ENCODE measurements at regions not wholly inside any gene's neighbourhood (a gene's known extent, or its start where the extent isn't known, plus 50 kb on each side); places are given as distances from the start of the nearest gene placed in this dataset.

GRCh38 chr9:79975621-79976256 is 404.0 kb downstream of the TLE4 start:
- FAIRE-seq (no peak), ATAC-seq (no peak), DNase-seq (ENCODE audit: low spot score) (no peak)
- intact Hi-C loops (cut with micrococcal nuclease; ENCODE audit: unreplicated experiment) (no loop called here), in situ Hi-C loops (cut with HindIII; ENCODE audit: extremely low pct_ligation_motif_present, low pct_unique_long_range_greater_than_20kb) (no loop called here)
- H3K4me2 ChIP-seq (ENCODE audit: low read depth, low read length), result no peak overlapping the region
- 13% methylated on average over 10 of the region's 10 CpGs for WGBS (ENCODE audit: low lambda C conversion rate)
- H3K4me3 ChIP-seq (replicated peaks in 1 of 3; ENCODE audit: insufficient read depth in 1 of 3, low read depth in 2 of 3, low read length in 3 of 3), result no peak overlapping the region
- H3K9ac ChIP-seq (ENCODE audit: insufficient read depth, low read depth, low read length), result no peak overlapping the region
- H3K36me3 ChIP-seq (replicated peaks in 1 of 2; ENCODE audit: control insufficient read depth in 1 of 2, insufficient read depth in 2 of 2, low read length in 2 of 2), result no peaks in the 10 kb centered on the region
- no peak overlapping the region for H2AFZ ChIP-seq (ENCODE audit: low read length)
- BruUV-seq (replicated peaks), result no TSS peak
- no peaks in the 10 kb centered on the region for H4K20me1 ChIP-seq (ENCODE audit: insufficient read depth, low read length)
- no peaks in the 10 kb centered on the region for H3K79me2 ChIP-seq (ENCODE audit: insufficient read depth, low read length)
- H3K27me3 ChIP-seq (ENCODE audit: control insufficient read depth in 1 of 2, insufficient read depth in 2 of 2, low read length in 2 of 2), result no peaks in the 10 kb centered on the region
- ChIA-PET POLR2A (no interaction called here), CTCF (ENCODE audit: low intra/inter-chr PET ratio, low total read pairs) (no interaction called here)
- H3K4me1 ChIP-seq (ENCODE audit: insufficient read depth, low read length), result no peaks in the 10 kb centered on the region
- no peak overlapping the region for H3K27ac ChIP-seq (ENCODE audit: extremely low read length, insufficient read depth, low read length)
- TF ChIP-seq SSRP1 (CRISPR knock-in tag; IDR thresholded peaks at IDR 0.05) (no peak), MAFF (IDR thresholded peaks at IDR 0.05; ENCODE audit: low read depth, low read length) (peak; percentile 40), ZKSCAN8 (CRISPR knock-in tag; IDR thresholded peaks at IDR 0.05; ENCODE audit: borderline replicate concordance) (no peak), PLRG1 (conservative IDR thresholded peaks at IDR 0.05) (no peak), MAFK (conservative IDR thresholded peaks at IDR 0.05 in 1 of 2, IDR thresholded peaks at IDR 0.05 in 1 of 2; ENCODE audit: low read length in 2 of 2) (peak; percentile 39 to 76; a peak in 3 of 4 replicates)
- H3K9me3 ChIP-seq (ENCODE audit: low read length), result no peaks in the 10 kb centered on the region

GRCh38 chr9:79974806-79975422 is 403.1 kb downstream of the TLE4 start:
- in situ Hi-C loops (cut with HindIII; ENCODE audit: extremely low pct_ligation_motif_present, low pct_unique_long_range_greater_than_20kb), result no loop called here
- H3K9ac ChIP-seq (ENCODE audit: insufficient read depth, low read depth, low read length), result no peak overlapping the region
- ATAC-seq (no peak), DNase-seq (ENCODE audit: low spot score) (no peak), FAIRE-seq (no peak)
- WGBS (ENCODE audit: low lambda C conversion rate), result 6% methylated on average over 11 of the region's 12 CpGs
- no peaks in the 10 kb centered on the region for H3K36me3 ChIP-seq (replicated peaks in 1 of 2; ENCODE audit: control insufficient read depth in 1 of 2, insufficient read depth in 2 of 2, low read length in 2 of 2)
- H3K4me2 ChIP-seq (ENCODE audit: low read depth, low read length), result no peak overlapping the region
- no peak overlapping the region for H2AFZ ChIP-seq (ENCODE audit: low read length)
- ChIA-PET CTCF (ENCODE audit: low intra/inter-chr PET ratio, low total read pairs) (no interaction called here), POLR2A (no interaction called here)
- intact Hi-C loops (cut with micrococcal nuclease; ENCODE audit: unreplicated experiment), result no loop called here
- H3K4me1 ChIP-seq (ENCODE audit: insufficient read depth, low read length), result no peaks in the 10 kb centered on the region
- BruUV-seq (replicated peaks), result no TSS peak
- H4K20me1 ChIP-seq (ENCODE audit: insufficient read depth, low read length), result no peaks in the 10 kb centered on the region
- no peaks in the 10 kb centered on the region for H3K79me2 ChIP-seq (ENCODE audit: insufficient read depth, low read length)
- no peak overlapping the region for H3K27ac ChIP-seq (ENCODE audit: extremely low read length, insufficient read depth, low read length)
- no peak overlapping the region for H3K4me3 ChIP-seq (replicated peaks in 1 of 3; ENCODE audit: insufficient read depth in 1 of 3, low read depth in 2 of 3, low read length in 3 of 3)
- H3K9me3 ChIP-seq (ENCODE audit: low read length), result no peaks in the 10 kb centered on the region
- H3K27me3 ChIP-seq (ENCODE audit: control insufficient read depth in 1 of 2, insufficient read depth in 2 of 2, low read length in 2 of 2), result no peaks in the 10 kb centered on the region
- TF ChIP-seq CHD4 (IDR thresholded peaks at IDR 0.05; ENCODE audit: borderline replicate concordance, low read length) (no peak), ZSCAN5A (CRISPR knock-in tag; IDR thresholded peaks at IDR 0.05; ENCODE audit: borderline replicate concordance) (no peak)
- TF ChIP-seq, protein P1, sequence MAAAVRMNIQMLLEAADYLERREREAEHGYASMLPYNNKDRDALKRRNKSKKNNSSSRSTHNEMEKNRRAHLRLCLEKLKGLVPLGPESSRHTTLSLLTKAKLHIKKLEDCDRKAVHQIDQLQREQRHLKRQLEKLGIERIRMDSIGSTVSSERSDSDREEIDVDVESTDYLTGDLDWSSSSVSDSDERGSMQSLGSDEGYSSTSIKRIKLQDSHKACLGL (CRISPR knock-in tag; IDR thresholded peaks at IDR 0.05), result no peak
